ENCODE measurements at regions not wholly inside any gene's neighbourhood (a gene's known extent, or its start where the extent isn't known, plus 50 kb on each side); places are given as distances from the start of the nearest gene placed in this dataset.

DNA sequence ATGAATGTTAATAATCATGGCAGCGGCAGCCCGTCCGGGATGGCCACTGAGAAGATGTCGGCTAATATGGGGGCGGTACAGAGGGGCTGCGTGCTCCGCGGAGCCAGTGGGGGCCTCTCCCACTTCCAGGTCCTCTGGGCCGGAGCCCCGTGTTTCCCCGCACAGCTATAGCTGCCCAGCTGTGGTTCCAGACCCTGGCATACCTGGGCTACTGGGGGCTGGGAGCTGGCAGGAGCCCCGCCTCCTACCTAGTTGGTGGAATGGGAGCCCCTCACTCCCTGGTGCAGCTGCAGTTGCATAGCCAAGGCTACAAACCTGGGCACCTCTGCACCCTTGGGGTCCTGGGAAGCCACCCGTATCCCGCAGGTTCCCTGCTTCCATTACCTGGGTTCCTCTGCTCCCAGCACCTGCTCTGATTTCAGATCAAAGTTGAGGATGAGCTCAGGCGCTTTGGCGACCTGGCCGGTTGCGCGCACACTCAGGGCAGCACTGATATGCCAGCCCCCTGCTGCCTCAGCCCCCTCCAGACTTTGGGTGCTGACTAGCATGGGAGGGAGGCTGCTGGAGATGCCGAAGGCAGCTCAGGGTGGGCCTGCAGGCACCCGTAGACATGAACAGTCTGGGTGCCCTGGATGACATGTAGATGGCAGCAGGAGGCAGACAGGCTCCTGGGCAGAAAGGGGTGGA lies 236.5 kb upstream of the SEMA3D start:
- in situ Hi-C loops (cut with MboI) (no loop called here), intact Hi-C loops (cut with micrococcal nuclease) (no loop called here)
- TF ChIP-seq, protein P1, sequence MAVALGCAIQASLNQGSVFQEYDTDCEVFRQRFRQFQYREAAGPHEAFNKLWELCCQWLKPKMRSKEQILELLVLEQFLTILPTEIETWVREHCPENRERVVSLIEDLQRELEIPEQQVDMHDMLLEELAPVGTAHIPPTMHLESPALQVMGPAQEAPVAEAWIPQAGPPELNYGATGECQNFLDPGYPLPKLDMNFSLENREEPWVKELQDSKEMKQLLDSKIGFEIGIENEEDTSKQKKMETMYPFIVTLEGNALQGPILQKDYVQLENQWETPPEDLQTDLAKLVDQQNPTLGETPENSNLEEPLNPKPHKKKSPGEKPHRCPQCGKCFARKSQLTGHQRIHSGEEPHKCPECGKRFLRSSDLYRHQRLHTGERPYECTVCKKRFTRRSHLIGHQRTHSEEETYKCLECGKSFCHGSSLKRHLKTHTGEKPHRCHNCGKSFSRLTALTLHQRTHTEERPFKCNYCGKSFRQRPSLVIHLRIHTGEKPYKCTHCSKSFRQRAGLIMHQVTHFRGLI (CRISPR knock-in tag; IDR thresholded peaks at IDR 0.05) = no peak
- TF ChIP-seq YBX1 (IDR thresholded peaks at IDR 0.05) (no peak), ZKSCAN8 (CRISPR knock-in tag; IDR thresholded peaks at IDR 0.05) (no peak), FOXM1 (IDR thresholded peaks at IDR 0.05; ENCODE audit: low read depth) (no peak), FOXM1 (CRISPR knock-in tag; IDR thresholded peaks at IDR 0.05; ENCODE audit: low read depth) (no peak), SMARCB1 (IDR thresholded peaks at IDR 0.05; ENCODE audit: insufficient read length, low read depth) (no peak), SLC30A9 (CRISPR knock-in tag; IDR thresholded peaks at IDR 0.05) (no peak), PYGO2 (tag; IDR thresholded peaks at IDR 0.05) (no peak), PML (IDR thresholded peaks at IDR 0.05; ENCODE audit: low read length) (no peak), SIRT6 (IDR thresholded peaks at IDR 0.05; ENCODE audit: low read depth, low read length) (no peak), ZNF830 (CRISPR knock-in tag; IDR thresholded peaks at IDR 0.05) (no peak), FOXJ3 (CRISPR knock-in tag; IDR thresholded peaks at IDR 0.05) (no peak), PRPF4 (IDR thresholded peaks at IDR 0.05; ENCODE audit: insufficient read depth, low read depth, low read length, poor library complexity, severe bottlenecking) (no peak), NELFE (IDR thresholded peaks at IDR 0.05; ENCODE audit: insufficient read depth, insufficient read length) (no peak), ZNF76 (CRISPR knock-in tag; IDR thresholded peaks at IDR 0.05; ENCODE audit: borderline replicate concordance) (no peak)
- TF ChIP-seq, protein P2, sequence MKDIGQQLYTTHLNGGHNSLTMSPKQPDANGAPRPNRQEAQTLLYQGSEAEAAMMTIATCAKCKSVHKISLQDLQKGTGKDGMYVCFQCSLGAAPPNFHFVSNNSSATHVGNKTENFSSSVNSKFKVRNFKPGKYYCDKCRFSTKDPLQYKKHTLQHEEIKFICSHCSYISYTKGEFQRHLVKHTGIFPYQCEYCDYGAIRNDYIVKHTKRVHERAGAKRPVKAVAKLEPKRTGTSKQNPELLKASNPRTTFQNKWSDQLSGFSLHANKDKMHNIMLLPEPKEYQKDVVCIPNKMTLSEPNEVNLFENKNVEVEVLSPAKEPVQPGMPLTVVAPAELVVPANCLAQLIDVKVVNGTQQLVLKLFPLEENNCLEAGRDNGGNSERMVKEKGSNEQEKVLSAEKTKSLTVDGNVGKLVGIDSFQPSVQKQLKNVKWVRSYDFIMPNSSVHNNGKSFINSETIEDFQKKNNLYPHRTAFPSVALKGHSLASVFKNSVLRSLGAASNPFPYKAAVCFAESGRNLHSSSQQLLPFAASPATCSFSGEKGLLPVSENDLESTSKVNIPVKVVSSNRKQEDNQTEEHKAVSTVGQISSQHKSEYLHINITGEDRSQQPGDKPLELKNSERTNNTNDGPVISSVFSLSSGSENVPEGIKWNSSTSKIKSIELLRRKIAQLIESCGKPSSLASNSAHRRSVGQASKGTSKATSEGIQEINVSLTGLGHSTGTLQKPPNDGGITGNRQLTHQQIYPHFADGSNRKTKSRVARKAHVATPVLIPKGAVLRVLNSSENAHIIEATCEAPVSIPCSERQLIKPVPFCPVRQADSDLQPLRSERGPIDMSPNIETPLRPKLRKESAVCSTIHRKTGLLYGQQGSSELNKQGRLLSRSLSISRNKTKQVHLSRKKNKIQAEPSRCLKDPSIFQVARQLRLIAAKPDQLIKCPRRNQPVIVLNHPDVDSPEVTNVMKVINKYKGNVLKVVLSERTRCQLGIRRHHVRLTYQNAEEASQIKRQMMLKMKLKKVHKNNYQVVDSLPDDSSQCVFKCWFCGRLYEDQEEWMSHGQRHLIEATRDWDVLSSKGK (CRISPR knock-in tag; IDR thresholded peaks at IDR 0.05) = no peak
- H4K20me1 ChIP-seq (replicated peaks; ENCODE audit: control insufficient read depth, insufficient read depth, low read length) = no peaks in the 10 kb centered on the region
- CTCF ChIA-PET (ENCODE audit: low intra/inter-chr PET ratio) = no interaction called here
- H3K27me3 ChIP-seq (ENCODE audit: control insufficient read depth in 2 of 2, insufficient read depth in 2 of 2, low read length in 2 of 2) = no peaks in the 10 kb centered on the region
- POLR2A ChIA-PET = no interaction called here
- no peak for FAIRE-seq
- H3K9me3 ChIP-seq (replicated peaks; ENCODE audit: control insufficient read depth, insufficient read depth, low read depth, low read length) = peaks cover 3% of the 10 kb centered on the region; the same call in 1 of the 2 replicates
- H2AFZ ChIP-seq (ENCODE audit: low read depth, low read length) = no peak overlapping the region
- H3K9me1 ChIP-seq (ENCODE audit: control insufficient read depth, insufficient read depth, low read length) = no peaks in the 10 kb centered on the region
- no peak overlapping the region for H3K4me3 ChIP-seq
- no peaks in the 10 kb centered on the region for H3K4me1 ChIP-seq (replicated peaks in 1 of 2; ENCODE audit: control insufficient read depth in 2 of 2, insufficient read depth in 2 of 2, low read length in 2 of 2)
- H3K27ac ChIP-seq (ENCODE audit: extremely low read depth, low read depth, low read length) = no peak overlapping the region
- 3% methylated on average over 18 of the region's 21 CpGs for WGBS (ENCODE audit: insufficient coverage, low coverage, missing lambda C conversion rate)
- no peak overlapping the region for H3K9ac ChIP-seq (ENCODE audit: insufficient read depth in 1 of 2, low read depth in 2 of 2, low read length in 2 of 2)
- no TSS peak for BruUV-seq (replicated peaks)
- H3K4me2 ChIP-seq (ENCODE audit: insufficient read depth, low read length) = no peak overlapping the region
- ATAC-seq = no peak
- no peaks in the 10 kb centered on the region for H3K36me3 ChIP-seq (ENCODE audit: control insufficient read depth, insufficient read depth, low read length)
- no peak for DNase-seq (ENCODE audit: extremely low read depth in 1 of 4, low spot score in 3 of 4)
- H3K79me2 ChIP-seq (ENCODE audit: control insufficient read depth, insufficient read depth, low read length) = no peaks in the 10 kb centered on the region

Measured in K562 (cell line).